AG10803 (cell line): ENCODE measurements at regions not wholly inside any gene's neighbourhood (a gene's known extent, or its start where the extent isn't known, plus 50 kb on each side); places are given as distances from the start of the nearest gene placed in this dataset.

Source experiments
- DNase-seq: peaks from one replicate; pipeline ENCODE4 v3.0.0; 2010; ENCODE audit warnings: low read depth
- H3K4me3 ChIP-seq: 2 replicates; pipeline ENCODE4 v1.5.1; 2011; ENCODE audit warnings: mild to moderate bottlenecking, low read length, control low read depth
- TF ChIP-seq, protein P1 (sequence below): conservative IDR thresholded peaks from 2 replicates; pipeline ENCODE4 v1.5.1; 2011; ENCODE audit warnings: mild to moderate bottlenecking, low read length, control low read depth, inconsistent platforms

DNA sequence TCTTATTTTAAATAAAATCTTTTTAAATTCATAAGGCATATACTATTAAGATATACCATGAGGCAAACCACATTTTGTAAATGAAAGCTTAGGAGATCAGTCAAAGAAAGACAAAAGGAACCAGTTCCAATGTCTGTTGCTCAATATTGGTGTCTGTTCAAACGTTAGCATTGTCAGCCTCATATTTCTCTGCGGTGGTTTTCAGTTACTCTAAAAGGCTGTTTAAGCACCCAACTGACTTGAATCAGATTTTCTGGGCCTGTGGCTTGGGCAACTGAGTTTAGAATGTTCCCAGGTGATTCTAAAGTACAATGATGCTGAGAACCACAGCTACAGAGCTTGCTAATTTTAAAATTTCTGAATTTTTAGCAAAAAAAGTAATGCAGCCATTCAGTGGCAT, 166.3 kb upstream of the KIF2A start:
- no peak overlapping the region for H3K4me3 ChIP-seq
- no peak for DNase-seq
- TF ChIP-seq, protein P1, sequence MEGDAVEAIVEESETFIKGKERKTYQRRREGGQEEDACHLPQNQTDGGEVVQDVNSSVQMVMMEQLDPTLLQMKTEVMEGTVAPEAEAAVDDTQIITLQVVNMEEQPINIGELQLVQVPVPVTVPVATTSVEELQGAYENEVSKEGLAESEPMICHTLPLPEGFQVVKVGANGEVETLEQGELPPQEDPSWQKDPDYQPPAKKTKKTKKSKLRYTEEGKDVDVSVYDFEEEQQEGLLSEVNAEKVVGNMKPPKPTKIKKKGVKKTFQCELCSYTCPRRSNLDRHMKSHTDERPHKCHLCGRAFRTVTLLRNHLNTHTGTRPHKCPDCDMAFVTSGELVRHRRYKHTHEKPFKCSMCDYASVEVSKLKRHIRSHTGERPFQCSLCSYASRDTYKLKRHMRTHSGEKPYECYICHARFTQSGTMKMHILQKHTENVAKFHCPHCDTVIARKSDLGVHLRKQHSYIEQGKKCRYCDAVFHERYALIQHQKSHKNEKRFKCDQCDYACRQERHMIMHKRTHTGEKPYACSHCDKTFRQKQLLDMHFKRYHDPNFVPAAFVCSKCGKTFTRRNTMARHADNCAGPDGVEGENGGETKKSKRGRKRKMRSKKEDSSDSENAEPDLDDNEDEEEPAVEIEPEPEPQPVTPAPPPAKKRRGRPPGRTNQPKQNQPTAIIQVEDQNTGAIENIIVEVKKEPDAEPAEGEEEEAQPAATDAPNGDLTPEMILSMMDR, result no peak

DNA sequence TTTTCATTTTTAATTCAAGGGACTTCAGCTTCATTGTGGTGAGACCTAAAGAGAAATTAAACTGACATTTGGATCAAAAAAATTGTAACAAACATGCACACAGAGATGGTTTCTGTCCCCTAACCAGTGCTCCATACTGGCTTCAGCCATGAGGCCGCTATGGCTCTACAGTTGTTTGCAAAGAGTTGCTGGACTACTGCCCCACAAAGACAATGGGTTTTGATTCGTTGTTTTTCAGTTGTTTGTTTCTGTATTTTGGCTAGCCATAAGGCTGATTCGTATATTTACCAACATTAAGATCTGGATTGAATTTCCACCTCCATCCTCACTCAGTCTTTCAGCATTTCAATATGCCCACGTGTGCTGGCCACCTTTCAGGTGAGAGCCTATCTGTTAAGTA, 163.7 kb upstream of the KIF2A start:
- DNase-seq, result no peak

DNA sequence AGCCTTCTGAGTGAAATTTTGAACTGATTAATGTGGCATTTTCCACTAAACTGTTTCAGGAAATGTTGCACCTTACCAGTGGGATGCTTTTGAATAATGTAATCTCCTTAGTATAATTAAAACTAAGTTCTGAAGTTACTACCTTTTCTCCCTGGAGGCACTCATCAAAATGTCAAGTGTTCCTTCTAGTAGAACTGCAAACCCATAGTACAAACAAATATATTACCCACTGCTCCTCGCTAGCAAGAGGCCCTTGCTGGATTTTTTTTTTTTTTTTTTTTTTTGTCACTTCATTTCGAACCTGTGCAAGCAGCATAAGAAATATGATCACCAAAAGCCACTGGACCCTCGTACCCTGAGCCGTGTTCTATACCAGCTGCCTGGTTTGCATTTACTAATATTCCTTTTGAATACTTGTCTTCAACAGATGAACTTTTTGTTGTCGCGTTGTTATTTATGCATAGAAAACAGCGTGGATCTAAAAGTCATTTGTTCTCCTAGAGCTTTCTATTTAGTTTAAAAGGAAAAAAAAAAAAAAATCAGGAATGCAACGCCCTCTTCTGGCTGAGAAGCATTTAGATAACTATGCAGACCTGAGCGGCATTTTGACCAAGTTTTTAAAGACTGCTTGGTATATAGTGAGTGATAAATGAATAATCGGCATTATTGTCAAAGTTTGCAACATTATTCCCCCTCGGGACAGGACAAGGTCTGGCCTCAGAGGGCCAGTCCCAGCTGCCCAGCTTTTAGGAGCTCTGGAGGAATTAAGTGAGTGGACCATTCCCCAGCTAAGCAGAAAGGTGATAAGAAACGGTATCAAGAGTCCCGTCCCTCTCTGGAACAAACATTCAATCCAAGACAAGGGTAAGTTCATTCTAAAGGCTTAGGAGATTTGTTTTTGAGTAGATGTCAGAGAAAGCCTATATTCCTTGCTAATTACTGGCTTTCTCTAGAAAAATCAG, 162.5 kb upstream of the KIF2A start:
- peak; percentile 19 for DNase-seq
- H3K4me3 ChIP-seq, result no peak overlapping the region
- TF ChIP-seq, protein P1, result peak; percentile 56

More for the DNA sequence above, 163.7 kb upstream of the KIF2A start:
- H3K4me3 ChIP-seq, result no peak overlapping the region
- TF ChIP-seq, protein P1, result no peak

DNA sequence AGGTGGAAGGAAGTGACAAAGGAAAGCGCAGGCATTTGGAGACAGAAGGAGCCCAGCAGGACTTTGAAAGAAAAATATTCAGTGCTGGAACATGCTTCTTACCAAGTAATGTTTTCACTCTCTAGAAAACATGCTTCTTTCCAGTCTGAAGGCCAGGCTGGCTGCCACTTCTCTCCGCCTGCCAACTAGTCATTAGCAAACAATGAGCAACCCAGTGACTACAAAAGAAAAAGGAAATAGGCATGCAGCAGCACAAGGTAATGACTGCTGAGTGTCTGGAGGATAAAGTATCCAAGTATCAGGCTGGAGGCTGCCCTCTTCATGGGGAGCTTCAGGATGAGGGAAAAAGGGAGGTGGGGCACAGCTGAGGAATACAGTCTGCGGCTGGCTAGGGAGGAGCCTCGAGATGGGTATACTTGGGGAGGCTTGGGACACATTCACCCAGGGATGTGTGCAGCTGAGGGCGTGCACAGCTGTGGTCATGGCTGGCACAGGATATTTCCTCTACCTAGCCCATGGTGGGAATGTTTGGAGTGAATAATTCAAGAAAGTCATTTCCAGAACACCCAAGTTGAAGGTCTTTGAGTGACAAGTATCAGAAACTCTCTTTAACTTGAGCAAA, 161.5 kb upstream of the KIF2A start:
- no peak overlapping the region for H3K4me3 ChIP-seq
- DNase-seq, result peak; percentile 32
- TF ChIP-seq, protein P1, result no peak

DNA sequence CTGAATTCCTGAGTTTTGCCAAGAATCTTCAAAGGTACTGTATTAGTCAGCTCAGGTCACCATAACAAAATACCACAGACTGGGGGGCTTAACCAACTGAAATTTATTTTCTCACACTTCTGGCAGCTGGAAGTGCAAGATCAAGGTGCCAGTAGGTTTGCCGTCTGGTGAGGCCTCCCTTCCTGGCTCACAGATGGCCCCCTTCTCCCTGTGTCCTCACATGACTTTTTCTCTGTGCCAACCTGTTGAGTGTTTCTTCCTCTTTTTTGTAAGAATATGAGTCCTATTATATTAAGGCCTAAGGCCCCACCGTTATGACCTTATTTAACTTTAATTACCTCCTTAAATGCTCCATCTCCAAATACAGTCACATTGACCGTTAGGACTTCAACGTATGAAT, 156.1 kb upstream of the KIF2A start:
- TF ChIP-seq, protein P1, result no peak
- no peak overlapping the region for H3K4me3 ChIP-seq
- DNase-seq, result no peak

DNA sequence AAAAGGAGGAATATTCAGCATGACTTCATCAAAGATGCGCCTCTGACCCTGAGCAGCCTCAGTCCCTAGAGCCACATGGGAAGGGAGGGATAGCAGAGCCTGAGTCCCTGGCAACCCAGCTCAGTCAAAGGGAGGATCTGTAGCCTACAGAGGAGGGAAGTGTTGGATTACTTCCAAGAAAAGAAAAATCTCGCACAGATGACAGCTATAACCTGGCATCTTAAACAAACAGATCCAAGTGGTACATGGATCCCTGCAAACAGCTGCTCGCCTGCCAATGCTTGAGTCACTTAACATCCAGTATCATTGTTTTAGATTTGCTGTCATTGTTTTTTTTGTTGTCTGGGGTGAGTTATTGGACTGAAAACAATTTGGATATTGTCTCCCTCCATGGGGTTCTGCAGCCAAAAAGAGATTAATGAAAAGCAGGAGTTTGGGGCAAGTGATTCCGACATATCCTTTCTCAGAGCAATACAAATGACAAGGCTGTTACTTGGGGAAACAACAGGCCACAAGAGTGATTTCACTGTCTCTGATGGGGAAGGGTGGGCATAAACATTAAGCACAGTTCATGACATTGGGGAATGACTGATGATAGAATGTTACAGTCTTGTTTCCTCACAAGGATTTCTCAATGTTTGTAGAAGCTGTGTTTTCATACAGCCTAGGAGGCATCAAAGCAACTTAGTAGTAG, 153.5 kb upstream of the KIF2A start:
- DNase-seq, result peak; percentile 4
- TF ChIP-seq, protein P1, result no peak

More for the DNA sequence above, 153.5 kb upstream of the KIF2A start:
- no peak overlapping the region for H3K4me3 ChIP-seq
